Gastrocnemius medialis (tissue), 4 donors: ENCODE measurements at regions not wholly inside any gene's neighbourhood (a gene's known extent, or its start where the extent isn't known, plus 50 kb on each side); places are given as distances from the start of the nearest gene placed in this dataset.

ENCODE experiments used
- POLR2A ChIP-seq, 2 donors: fragments of 450-650 bp; IDR thresholded peaks; one replicate each; pipeline ENCODE4 v1.6.1; 2017; ENCODE audit warnings: antibody characterized with exemption in 2 of 2, mild to moderate bottlenecking in 2 of 2, moderate library complexity in 2 of 2
- TF ChIP-seq, protein P1 (sequence below), 5 experiments: fragments of 450-650 bp in 3 of 5; fragments of 200-600 bp in 2 of 5; sonication (generic) in 2 of 5; IDR thresholded peaks in 4 of 5; conservative IDR thresholded peaks in 1 of 5; 1 replicate in 4 of 5; 2 replicates in 1 of 5; pipeline ENCODE4 v1.5.1; 2016 to 2019; ENCODE audit warnings: antibody characterized with exemption in 5 of 5, mild to moderate bottlenecking in 3 of 5, moderate library complexity in 3 of 5

DNA sequence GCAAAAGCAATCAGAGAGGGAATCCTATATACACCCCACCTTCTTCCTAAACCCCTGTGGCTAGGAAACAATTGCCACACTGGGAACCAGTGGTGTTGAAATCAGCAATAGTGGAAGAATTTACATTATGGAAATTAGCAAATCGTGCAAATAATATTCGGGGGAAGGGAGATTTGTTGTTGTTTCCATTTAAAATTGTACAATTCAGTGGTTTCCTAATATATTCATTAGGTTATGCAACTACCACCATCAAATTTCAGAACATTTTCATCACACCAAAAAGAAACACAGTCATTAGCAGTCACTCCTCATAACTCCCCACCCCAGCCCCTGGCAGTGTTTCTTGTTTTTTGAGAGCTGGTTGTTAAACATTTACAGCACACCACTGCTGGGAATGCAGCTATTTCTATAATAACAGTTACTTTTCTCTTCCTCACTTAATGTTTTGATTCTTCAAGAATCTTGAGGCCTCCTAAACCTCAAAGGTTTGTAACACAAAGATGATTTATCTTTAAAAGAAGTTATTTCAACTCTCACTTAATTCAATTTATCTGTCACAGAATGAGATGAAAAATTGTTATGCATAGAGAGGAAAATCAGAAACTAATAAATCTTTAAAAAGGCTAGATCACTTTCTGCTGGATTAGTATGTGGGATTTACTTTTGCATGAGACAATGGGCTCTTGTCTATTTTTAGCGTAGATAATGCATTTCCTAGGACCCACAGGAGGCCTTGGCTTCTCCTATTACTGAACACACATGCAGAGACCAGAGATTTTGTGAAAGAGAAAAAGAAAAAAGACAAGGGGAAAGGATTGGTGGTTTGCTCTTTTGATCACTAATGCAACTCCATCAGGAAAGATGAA, 91.8 kb upstream of the DAPK1 start:
- TF ChIP-seq, protein P1, sequence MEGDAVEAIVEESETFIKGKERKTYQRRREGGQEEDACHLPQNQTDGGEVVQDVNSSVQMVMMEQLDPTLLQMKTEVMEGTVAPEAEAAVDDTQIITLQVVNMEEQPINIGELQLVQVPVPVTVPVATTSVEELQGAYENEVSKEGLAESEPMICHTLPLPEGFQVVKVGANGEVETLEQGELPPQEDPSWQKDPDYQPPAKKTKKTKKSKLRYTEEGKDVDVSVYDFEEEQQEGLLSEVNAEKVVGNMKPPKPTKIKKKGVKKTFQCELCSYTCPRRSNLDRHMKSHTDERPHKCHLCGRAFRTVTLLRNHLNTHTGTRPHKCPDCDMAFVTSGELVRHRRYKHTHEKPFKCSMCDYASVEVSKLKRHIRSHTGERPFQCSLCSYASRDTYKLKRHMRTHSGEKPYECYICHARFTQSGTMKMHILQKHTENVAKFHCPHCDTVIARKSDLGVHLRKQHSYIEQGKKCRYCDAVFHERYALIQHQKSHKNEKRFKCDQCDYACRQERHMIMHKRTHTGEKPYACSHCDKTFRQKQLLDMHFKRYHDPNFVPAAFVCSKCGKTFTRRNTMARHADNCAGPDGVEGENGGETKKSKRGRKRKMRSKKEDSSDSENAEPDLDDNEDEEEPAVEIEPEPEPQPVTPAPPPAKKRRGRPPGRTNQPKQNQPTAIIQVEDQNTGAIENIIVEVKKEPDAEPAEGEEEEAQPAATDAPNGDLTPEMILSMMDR (IDR thresholded peaks at IDR 0.05 in 4 of 5, conservative IDR thresholded peaks at IDR 0.05 in 1 of 5): no peak
- TF ChIP-seq POLR2A (IDR thresholded peaks at IDR 0.05): no peak
